Immature natural killer cell (primary cell): ENCODE measurements at regions not wholly inside any gene's neighbourhood (a gene's known extent, or its start where the extent isn't known, plus 50 kb on each side); places are given as distances from the start of the nearest gene placed in this dataset.
"Not testable (repeated sequence)": the region's sequence is repeated elsewhere in the genome, so short reads cannot be mapped to it uniquely, and the experiment has no call there.

Experiments used
- DNase-seq, 3 donors: peaks; one replicate each; pipeline ENCODE4 v3.0.0; 2022; ENCODE audit warnings: mixed read lengths in 1 of 3
- H3K27ac Mint-ChIP-seq, 6 donors: one replicate each; pipeline ENCODE4 v1.8.0; 2020; ENCODE audit warnings: mixed read lengths in 6 of 6, mild to moderate bottlenecking in 5 of 6, inconsistent platforms in 4 of 6, moderate library complexity in 3 of 6
- H3K27me3 Mint-ChIP-seq, 3 donors: one replicate each; pipeline ENCODE4 v1.8.0; 2020 to 2021; ENCODE audit warnings: low read depth in 3 of 3, mild to moderate bottlenecking in 3 of 3, mixed read lengths in 3 of 3, moderate library complexity in 3 of 3, inconsistent platforms in 1 of 3
- H3K36me3 Mint-ChIP-seq, 3 donors: one replicate each; pipeline ENCODE4 v1.8.0; 2020; ENCODE audit warnings: mixed read lengths in 3 of 3, inconsistent platforms in 2 of 3, mild to moderate bottlenecking in 2 of 3
- H3K4me1 Mint-ChIP-seq, 2 donors: one replicate each; pipeline ENCODE4 v1.8.0; 2020; ENCODE audit warnings: inconsistent platforms in 2 of 2, mild to moderate bottlenecking in 2 of 2, mixed read lengths in 2 of 2, moderate library complexity in 1 of 2
- H3K4me3 Mint-ChIP-seq, 5 donors: one replicate each; pipeline ENCODE4 v1.8.0; 2020; ENCODE audit warnings: mild to moderate bottlenecking in 5 of 5, mixed read lengths in 5 of 5, inconsistent platforms in 3 of 5, moderate library complexity in 3 of 5
- H3K9me3 Mint-ChIP-seq, 6 donors: one replicate each; pipeline ENCODE4 v1.8.0; 2020; ENCODE audit warnings: mild to moderate bottlenecking in 6 of 6, mixed read lengths in 6 of 6, inconsistent platforms in 4 of 6, moderate library complexity in 3 of 6

- no peak overlapping the region for H3K27ac Mint-ChIP-seq
- peaks cover 0 to 3% (median 0%) of the 10 kb centered on the region in 6 donors for H3K9me3 Mint-ChIP-seq
- no peaks in the 10 kb centered on the region for H3K4me1 Mint-ChIP-seq
- no peak overlapping the region for H3K4me3 Mint-ChIP-seq
- no peak for DNase-seq
- H3K27me3 Mint-ChIP-seq, result peaks cover 3 to 8% (median 7%) of the 10 kb centered on the region in 3 donors
- no peaks in the 10 kb centered on the region for H3K36me3 Mint-ChIP-seq
Measured at GRCh38 chr12:112694065-112694464, 97.5 kb upstream of the RPH3A start.

GRCh38 chr12:112697441-112697840, 94.1 kb upstream of the RPH3A start:
- not testable (repeated sequence) for H3K4me3 Mint-ChIP-seq, H3K4me1 Mint-ChIP-seq, H3K27ac Mint-ChIP-seq, H3K36me3 Mint-ChIP-seq, DNase-seq, H3K9me3 Mint-ChIP-seq
- peaks cover 4 to 11% (median 10%) of the 10 kb centered on the region in 3 donors for H3K27me3 Mint-ChIP-seq

GRCh38 chr12:112705037-112705632, 86.4 kb upstream of the RPH3A start:
- Mint-ChIP-seq H3K36me3 (no peaks in the 10 kb centered on the region), H3K4me1 (no peaks in the 10 kb centered on the region), H3K27me3 (peaks cover 3 to 8% (median 5%) of the 10 kb centered on the region in 3 donors), H3K27ac (no peak overlapping the region), H3K4me3 (no peak overlapping the region), H3K9me3 (peaks cover 0 to 5% (median 0%) of the 10 kb centered on the region in 6 donors)
- DNase-seq, result no peak

- no peak overlapping the region for H3K4me3 Mint-ChIP-seq
- H3K27ac Mint-ChIP-seq, result no peak overlapping the region
- no peaks in the 10 kb centered on the region for H3K36me3 Mint-ChIP-seq
- no peaks in the 10 kb centered on the region for H3K9me3 Mint-ChIP-seq
- H3K27me3 Mint-ChIP-seq, result peaks cover 0 to 5% (median 4%) of the 10 kb centered on the region in 3 donors
- H3K4me1 Mint-ChIP-seq, result no peaks in the 10 kb centered on the region
- no peak for DNase-seq
Measured at GRCh38 chr12:112710414-112710813, 81.1 kb upstream of the RPH3A start.

- H3K36me3 Mint-ChIP-seq, result no peaks in the 10 kb centered on the region
- H3K9me3 Mint-ChIP-seq, result no peaks in the 10 kb centered on the region
- peaks cover 0 to 5% (median 4%) of the 10 kb centered on the region in 3 donors for H3K27me3 Mint-ChIP-seq
- no peaks in the 10 kb centered on the region for H3K4me1 Mint-ChIP-seq
- no peak overlapping the region for H3K4me3 Mint-ChIP-seq
- no peak overlapping the region for H3K27ac Mint-ChIP-seq
- no peak for DNase-seq
Measured at GRCh38 chr12:112711026-112711425, 80.5 kb upstream of the RPH3A start.

- H3K27ac Mint-ChIP-seq, result no peak overlapping the region
- DNase-seq, result no peak
- H3K9me3 Mint-ChIP-seq, result no peaks in the 10 kb centered on the region
- H3K27me3 Mint-ChIP-seq, result peaks cover 0 to 6% (median 5%) of the 10 kb centered on the region in 3 donors
- no peaks in the 10 kb centered on the region for H3K36me3 Mint-ChIP-seq
- no peaks in the 10 kb centered on the region for H3K4me1 Mint-ChIP-seq
- H3K4me3 Mint-ChIP-seq, result no peak overlapping the region
Measured at GRCh38 chr12:112711507-112711906, 80.0 kb upstream of the RPH3A start.

GRCh38 chr12:112712751-112713150, 78.8 kb upstream of the RPH3A start:
- H3K36me3 Mint-ChIP-seq, H3K27ac Mint-ChIP-seq, H3K4me3 Mint-ChIP-seq, H3K27me3 Mint-ChIP-seq, H3K4me1 Mint-ChIP-seq, DNase-seq, H3K9me3 Mint-ChIP-seq: not testable (repeated sequence)

GRCh38 chr12:112713471-112713870, 78.1 kb upstream of the RPH3A start:
- no peaks in the 10 kb centered on the region for H3K36me3 Mint-ChIP-seq
- peaks cover 0 to 6% (median 3%) of the 10 kb centered on the region in 3 donors for H3K27me3 Mint-ChIP-seq
- no peaks in the 10 kb centered on the region for H3K9me3 Mint-ChIP-seq
- no peak overlapping the region for H3K27ac Mint-ChIP-seq
- no peak for DNase-seq
- H3K4me1 Mint-ChIP-seq, result no peaks in the 10 kb centered on the region
- no peak overlapping the region for H3K4me3 Mint-ChIP-seq

- DNase-seq, result no peak
- H3K27me3 Mint-ChIP-seq, result peaks cover 0 to 6% (median 3%) of the 10 kb centered on the region in 3 donors
- no peaks in the 10 kb centered on the region for H3K9me3 Mint-ChIP-seq
- no peaks in the 10 kb centered on the region for H3K36me3 Mint-ChIP-seq
- H3K27ac Mint-ChIP-seq, result no peak overlapping the region
- no peaks in the 10 kb centered on the region for H3K4me1 Mint-ChIP-seq
- H3K4me3 Mint-ChIP-seq, result no peak overlapping the region
Measured at GRCh38 chr12:112714166-112714710, 77.3 kb upstream of the RPH3A start.

- Mint-ChIP-seq H3K9me3 (no peaks in the 10 kb centered on the region), H3K27ac (no peak overlapping the region)
- DNase-seq, result no peak
Measured at GRCh38 chr12:112716099-112717093, 75.2 kb upstream of the RPH3A start.

GRCh38 chr12:112728864-112729263, 62.7 kb upstream of the RPH3A start:
- no peak overlapping the region for H3K27ac Mint-ChIP-seq
- no peak overlapping the region for H3K4me3 Mint-ChIP-seq
- H3K9me3 Mint-ChIP-seq, result no peaks in the 10 kb centered on the region
- H3K36me3 Mint-ChIP-seq, result no peaks in the 10 kb centered on the region
- DNase-seq, result no peak
- H3K27me3 Mint-ChIP-seq, result peaks cover 3 to 9% (median 5%) of the 10 kb centered on the region in 3 donors
- no peaks in the 10 kb centered on the region for H3K4me1 Mint-ChIP-seq

More at GRCh38 chr12:112716099-112717093, 75.2 kb upstream of the RPH3A start:
- Mint-ChIP-seq H3K4me1 (no peaks in the 10 kb centered on the region), H3K4me3 (no peak overlapping the region), H3K36me3 (no peaks in the 10 kb centered on the region), H3K27me3 (peaks cover 0 to 11% (median 2%) of the 10 kb centered on the region in 3 donors)

- H3K27ac Mint-ChIP-seq, result no peak overlapping the region
- H3K27me3 Mint-ChIP-seq, result peaks cover 3 to 16% (median 8%) of the 10 kb centered on the region in 3 donors
- no peak for DNase-seq
- H3K4me3 Mint-ChIP-seq, result no peak overlapping the region
- no peaks in the 10 kb centered on the region for H3K9me3 Mint-ChIP-seq
- H3K4me1 Mint-ChIP-seq, result no peaks in the 10 kb centered on the region
- H3K36me3 Mint-ChIP-seq, result no peaks in the 10 kb centered on the region
Measured at GRCh38 chr12:112734859-112735695, 56.5 kb upstream of the RPH3A start.

GRCh38 chr12:112738531-112738930, 53.0 kb upstream of the RPH3A start:
- no peak overlapping the region for H3K27ac Mint-ChIP-seq
- DNase-seq, result no peak
- peaks cover 3 to 14% (median 5%) of the 10 kb centered on the region in 3 donors for H3K27me3 Mint-ChIP-seq
- no peaks in the 10 kb centered on the region for H3K36me3 Mint-ChIP-seq
- no peaks in the 10 kb centered on the region for H3K4me1 Mint-ChIP-seq
- no peaks in the 10 kb centered on the region for H3K9me3 Mint-ChIP-seq
- H3K4me3 Mint-ChIP-seq, result no peak overlapping the region
